Fibroblast of the conjunctiva (primary cell): ENCODE measurements at regions not wholly inside any gene's neighbourhood (a gene's known extent, or its start where the extent isn't known, plus 50 kb on each side); places are given as distances from the start of the nearest gene placed in this dataset.

Experiments
- DNase-seq: peaks from one replicate; pipeline ENCODE4 v3.0.0-alpha.2; 2010; ENCODE audit warnings: low read depth

DNA sequence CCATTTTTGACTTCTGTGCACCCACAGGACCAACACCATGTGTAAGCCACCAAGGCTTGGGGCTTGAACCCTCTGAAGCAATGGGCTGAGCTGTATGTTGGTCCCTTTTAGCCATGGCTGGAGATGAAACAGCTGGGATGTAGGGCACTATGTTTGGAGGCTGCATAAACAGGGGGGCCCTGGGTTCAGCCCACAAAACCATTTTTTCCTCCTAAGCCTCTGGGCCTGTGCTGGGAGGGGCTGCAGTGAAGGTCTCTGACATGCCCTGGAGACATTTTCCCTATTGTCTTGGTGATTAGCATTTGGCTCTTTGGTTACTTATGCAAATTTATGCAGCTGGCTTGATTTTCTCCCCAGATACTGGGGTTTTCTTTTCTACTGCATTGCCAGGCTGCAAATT lies 144.9 kb downstream of the ZNF326 start:
- no peak for DNase-seq

GRCh38 chr1:90135286-90135685 lies 140.4 kb downstream of the ZNF326 start:
- DNase-seq, result no peak

DNA sequence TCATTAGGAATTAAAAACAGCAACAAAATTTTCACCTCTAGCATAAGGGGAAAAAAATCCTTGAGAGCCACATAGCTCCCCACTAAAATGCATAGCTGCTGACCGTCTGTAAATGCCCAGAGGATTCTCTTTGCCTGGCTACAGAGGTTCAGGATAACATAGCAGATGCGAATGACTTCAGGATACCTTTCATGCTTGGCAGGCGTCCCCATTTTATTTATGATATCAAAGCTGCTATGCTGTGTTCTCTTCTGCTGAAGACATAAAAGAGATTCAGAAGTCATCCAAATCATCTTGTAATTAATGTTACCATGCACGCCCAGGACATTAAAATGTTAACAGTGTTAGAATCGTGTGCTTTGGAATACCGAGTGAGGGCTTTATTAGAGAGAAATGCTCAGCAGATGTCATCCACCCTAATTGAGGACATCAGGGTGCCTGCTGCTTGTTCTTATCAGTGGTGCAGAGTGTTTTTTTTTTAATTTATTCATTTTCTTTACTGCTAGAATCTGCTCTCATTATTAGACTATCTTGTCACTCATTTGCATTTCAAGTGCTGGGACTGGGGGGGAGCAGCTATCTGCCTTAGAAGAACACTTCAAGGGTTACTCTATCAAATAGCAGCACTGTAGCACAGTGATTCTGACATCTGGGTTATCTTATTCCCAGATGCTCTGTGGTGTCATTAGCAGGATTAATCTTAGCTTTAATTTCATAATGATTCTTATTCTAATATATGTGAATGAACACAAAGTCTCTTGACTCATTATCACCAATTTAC lies 139.5 kb downstream of the ZNF326 start:
- no peak for DNase-seq

GRCh38 chr1:90133133-90133532 lies 138.2 kb downstream of the ZNF326 start:
- DNase-seq, result no peak

DNA sequence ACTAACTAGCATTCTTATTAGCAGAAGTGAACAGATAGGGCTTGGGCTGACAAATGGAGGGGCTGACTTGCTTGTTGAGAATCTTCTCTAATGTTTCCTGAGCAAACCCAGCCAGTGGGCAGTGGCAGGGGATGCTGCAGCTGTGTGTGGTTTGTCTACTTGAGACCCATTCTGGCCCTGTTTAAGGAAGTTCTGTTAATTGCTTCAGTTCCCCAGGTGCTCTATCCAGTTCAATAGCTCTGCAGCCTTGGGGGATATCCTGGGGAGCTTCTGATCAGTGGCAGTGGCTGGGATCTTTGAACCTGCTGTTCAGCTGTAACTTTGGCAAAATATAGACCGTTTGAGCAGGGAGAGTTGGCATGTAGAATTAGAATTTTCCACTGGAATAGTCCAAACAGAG lies 137.4 kb downstream of the ZNF326 start:
- no peak for DNase-seq

DNA sequence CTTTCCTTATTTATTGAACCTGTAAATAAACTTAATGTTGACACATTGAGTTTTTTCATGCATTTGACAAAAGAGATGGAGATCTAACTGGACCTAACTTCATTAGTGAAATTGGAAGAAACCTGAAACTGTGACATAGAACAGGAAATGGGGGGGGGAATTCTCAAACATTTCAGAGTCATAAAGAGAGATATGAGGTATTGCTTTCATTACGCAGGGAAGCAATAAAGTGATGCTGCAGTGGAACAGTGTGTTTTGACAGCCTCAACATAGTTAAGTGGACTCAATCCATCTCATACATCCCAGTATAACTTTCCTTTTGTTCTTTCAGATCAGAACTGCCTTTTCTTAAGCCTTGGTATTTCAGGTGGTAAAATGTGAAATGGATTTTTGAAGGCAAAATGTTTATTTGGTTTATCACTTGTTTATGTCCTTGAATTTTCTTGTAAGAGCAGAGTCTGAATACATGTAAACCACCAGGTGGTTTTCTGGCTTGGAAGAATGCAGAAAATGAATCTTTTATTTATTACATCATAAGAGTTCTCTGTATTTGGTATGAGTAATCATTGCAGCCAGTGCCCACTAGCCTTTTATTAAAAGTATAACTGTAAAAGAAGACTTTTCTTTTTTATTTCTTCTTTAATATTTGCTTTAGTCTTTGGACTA lies 132.5 kb downstream of the ZNF326 start:
- no peak for DNase-seq

DNA sequence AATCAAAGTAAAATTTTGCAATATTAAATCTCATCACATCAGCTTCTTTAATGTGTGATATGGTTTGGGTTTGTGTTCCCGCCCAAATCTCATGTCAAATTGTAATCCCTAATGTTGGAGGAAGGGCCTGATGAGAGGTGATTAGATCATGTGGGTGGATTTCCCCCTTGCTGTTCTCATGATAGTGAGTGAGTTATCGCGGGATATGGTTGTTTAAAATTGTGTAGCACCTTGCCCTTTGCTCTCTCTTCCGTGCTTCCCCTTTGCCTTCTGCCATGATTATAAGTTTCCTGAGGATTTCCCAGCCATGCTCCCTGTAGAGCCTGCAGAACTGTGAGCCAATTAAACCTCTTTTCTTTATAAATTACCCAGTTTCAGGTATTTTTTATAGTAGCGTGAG lies 131.9 kb downstream of the ZNF326 start:
- no peak for DNase-seq

GRCh38 chr1:90122654-90123340 lies 127.9 kb downstream of the ZNF326 start:
- no peak for DNase-seq

DNA sequence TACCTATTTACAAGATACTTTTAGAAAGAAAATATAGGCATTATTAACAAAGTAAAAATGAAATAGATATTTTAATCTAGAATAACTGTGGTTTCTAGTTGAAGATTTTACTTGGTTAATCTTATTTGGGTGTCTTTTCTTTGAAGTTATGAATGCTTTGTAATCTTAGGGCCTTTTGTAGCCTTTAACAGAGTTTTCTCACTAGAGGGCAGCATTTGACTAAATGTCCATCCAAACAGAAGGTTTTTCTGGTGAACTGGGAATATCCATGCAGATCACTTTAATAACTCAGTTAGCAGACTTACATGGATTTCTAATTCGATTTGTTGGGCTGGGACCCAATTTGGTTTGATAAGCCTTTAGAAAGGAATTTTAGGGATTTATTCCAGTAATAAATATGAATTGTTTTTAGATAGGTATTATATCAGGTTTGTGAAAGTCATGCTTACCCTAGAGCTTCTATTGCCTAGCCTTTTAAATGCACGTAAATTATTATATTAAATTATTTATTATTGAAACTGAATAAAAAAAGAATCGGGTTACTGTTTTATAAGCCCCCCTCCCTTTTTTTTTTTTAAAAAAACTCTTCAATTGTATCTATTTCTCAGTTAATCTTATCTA lies 119.7 kb downstream of the ZNF326 start:
- DNase-seq, result peak; percentile 30

GRCh38 chr1:90107990-90108389 lies 113.1 kb downstream of the ZNF326 start:
- DNase-seq, result no peak

DNA sequence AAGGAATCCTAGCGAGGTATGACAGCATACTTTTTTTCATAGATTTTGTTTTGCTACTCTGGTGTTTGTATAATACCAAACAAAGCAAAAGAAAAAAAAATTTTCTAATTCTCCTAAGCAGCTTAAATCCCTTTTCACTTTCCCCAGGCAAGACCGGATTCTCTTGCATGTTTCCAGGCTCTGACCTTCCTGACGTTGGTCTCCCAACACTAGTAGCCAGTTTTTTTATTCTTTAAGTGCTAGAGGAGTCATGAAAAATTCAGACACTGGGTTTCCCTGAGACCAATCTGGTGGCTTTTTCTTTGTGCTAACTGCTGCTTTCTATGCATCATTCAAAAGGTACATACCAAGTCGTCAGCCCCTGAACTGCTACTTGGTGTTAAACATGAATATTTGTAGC lies 111.4 kb downstream of the ZNF326 start:
- DNase-seq, result no peak

DNA sequence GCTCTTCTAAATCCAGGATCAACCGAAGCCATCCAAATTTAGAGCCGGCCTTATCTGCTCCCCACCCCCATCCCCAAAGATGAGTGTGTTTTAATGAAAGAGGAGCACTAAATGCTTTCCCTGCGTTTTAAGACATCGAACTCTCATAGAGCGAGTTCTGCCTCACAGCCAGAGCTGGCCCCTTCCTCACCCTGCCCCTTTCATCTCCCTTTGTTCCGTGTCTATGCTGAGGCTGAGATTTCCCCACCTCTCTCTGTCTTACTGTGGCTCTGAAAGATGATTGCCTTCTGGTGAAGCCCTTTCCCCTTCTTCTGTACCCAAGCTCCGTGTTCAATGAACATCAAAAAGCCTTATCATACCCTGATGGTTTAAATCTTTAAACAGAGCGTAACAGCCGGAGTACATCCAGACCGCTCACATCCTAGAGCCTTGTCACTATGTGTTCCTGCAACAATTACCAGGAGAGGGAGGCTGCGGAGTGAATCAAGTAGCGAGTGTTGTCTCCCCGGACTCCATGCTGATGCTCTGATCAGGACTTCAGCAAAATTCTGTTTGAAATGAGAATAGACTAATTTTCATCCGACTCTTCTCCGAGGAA lies 110.1 kb downstream of the ZNF326 start:
- no peak for DNase-seq

- no peak for DNase-seq
Observed at GRCh38 chr1:90100566-90100965, 105.7 kb downstream of the ZNF326 start.

DNA sequence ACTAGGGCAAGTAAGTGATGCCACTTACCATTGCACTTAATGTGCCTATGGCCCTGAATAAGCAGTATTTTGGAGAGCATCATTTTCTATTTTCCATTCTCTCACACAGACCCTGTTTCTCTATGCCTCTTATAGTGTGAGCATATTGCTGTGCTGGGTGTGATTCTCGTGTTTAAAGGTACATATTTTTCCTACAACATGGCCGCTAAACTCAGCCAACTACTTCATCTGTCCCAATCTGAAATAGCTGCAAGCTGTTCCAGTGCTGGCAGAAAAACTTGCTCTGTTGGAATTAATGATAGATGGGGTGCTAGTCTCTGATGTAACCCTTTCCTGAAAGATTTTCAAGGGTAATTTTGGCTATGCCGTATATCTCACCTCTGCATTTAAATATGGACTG lies 97.5 kb downstream of the ZNF326 start:
- no peak for DNase-seq
